ENCODE measurements at regions not wholly inside any gene's neighbourhood (a gene's known extent, or its start where the extent isn't known, plus 50 kb on each side); places are given as distances from the start of the nearest gene placed in this dataset.

GRCh38 chr7:46948716-46949115, 633.2 kb downstream of the TNS3 start:
- Mint-ChIP-seq H3K9me3 (peaks cover 2% of the 10 kb centered on the region), H3K4me1 (peaks cover 15% of the 10 kb centered on the region), H3K4me3 (no peak overlapping the region), H3K27ac (peak overlapping the region; percentile 47), H3K36me3 (no peaks in the 10 kb centered on the region), H3K27me3 (ENCODE audit: insufficient read depth, low read depth) (peaks cover 3% of the 10 kb centered on the region)
- H3K9ac ChIP-seq = no peak overlapping the region
- H2AFZ ChIP-seq (replicated peaks) = no peak overlapping the region
- H3K9me3 ChIP-seq (ENCODE audit: low read depth) = no peaks in the 10 kb centered on the region
- no peaks in the 10 kb centered on the region for H3K27me3 ChIP-seq
- no peaks in the 10 kb centered on the region for H3F3A ChIP-seq (ENCODE audit: low read depth)
- no peaks in the 10 kb centered on the region for H3K4me1 ChIP-seq
- no peak overlapping the region for H3K27ac ChIP-seq
- DNase-seq (ENCODE audit: low spot score) = no peak
- no peak overlapping the region for H3K4me3 ChIP-seq
- H3K79me2 ChIP-seq (ENCODE audit: low read depth) = no peaks in the 10 kb centered on the region
- TF ChIP-seq EZH2 (IDR thresholded peaks at IDR 0.05) (no peak), EZH2phosphoT487 (IDR thresholded peaks at IDR 0.05) (no peak)
- TF ChIP-seq, protein P1, sequence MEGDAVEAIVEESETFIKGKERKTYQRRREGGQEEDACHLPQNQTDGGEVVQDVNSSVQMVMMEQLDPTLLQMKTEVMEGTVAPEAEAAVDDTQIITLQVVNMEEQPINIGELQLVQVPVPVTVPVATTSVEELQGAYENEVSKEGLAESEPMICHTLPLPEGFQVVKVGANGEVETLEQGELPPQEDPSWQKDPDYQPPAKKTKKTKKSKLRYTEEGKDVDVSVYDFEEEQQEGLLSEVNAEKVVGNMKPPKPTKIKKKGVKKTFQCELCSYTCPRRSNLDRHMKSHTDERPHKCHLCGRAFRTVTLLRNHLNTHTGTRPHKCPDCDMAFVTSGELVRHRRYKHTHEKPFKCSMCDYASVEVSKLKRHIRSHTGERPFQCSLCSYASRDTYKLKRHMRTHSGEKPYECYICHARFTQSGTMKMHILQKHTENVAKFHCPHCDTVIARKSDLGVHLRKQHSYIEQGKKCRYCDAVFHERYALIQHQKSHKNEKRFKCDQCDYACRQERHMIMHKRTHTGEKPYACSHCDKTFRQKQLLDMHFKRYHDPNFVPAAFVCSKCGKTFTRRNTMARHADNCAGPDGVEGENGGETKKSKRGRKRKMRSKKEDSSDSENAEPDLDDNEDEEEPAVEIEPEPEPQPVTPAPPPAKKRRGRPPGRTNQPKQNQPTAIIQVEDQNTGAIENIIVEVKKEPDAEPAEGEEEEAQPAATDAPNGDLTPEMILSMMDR (IDR thresholded peaks at IDR 0.05) = no peak
- H3K4me2 ChIP-seq = no peak overlapping the region
- H4K20me1 ChIP-seq (ENCODE audit: low read depth) = no peaks in the 10 kb centered on the region
- no peaks in the 10 kb centered on the region for H3K36me3 ChIP-seq

- Histone ChIP-seq H3K4me1 (no peaks in the 10 kb centered on the region), H3K79me2 (ENCODE audit: low read depth) (no peaks in the 10 kb centered on the region), H3K27ac (no peak overlapping the region), H3F3A (ENCODE audit: low read depth) (no peaks in the 10 kb centered on the region), H3K9ac (no peak overlapping the region), H4K20me1 (ENCODE audit: low read depth) (no peaks in the 10 kb centered on the region), H3K36me3 (no peaks in the 10 kb centered on the region), H3K4me2 (no peak overlapping the region), H3K27me3 (no peaks in the 10 kb centered on the region), H2AFZ (replicated peaks) (no peak overlapping the region), H3K9me3 (ENCODE audit: low read depth) (no peaks in the 10 kb centered on the region), H3K4me3 (no peak overlapping the region)
- peaks cover 15% of the 10 kb centered on the region for H3K4me1 Mint-ChIP-seq
- H3K36me3 Mint-ChIP-seq = no peaks in the 10 kb centered on the region
- peaks cover 3% of the 10 kb centered on the region for H3K27me3 Mint-ChIP-seq (ENCODE audit: insufficient read depth, low read depth)
- H3K4me3 Mint-ChIP-seq = no peak overlapping the region
- no peak overlapping the region for H3K27ac Mint-ChIP-seq
- H3K9me3 Mint-ChIP-seq = peaks cover 2% of the 10 kb centered on the region
- DNase-seq (ENCODE audit: low spot score) = no peak
- no peak for TF ChIP-seq EZH2phosphoT487 (IDR thresholded peaks at IDR 0.05)
- TF ChIP-seq, protein P1 (IDR thresholded peaks at IDR 0.05) = no peak
- no peak for TF ChIP-seq EZH2 (IDR thresholded peaks at IDR 0.05)
Observed at GRCh38 chr7:46945328-46945727, 636.6 kb downstream of the TNS3 start.

GRCh38 chr7:46943996-46944395, 637.9 kb downstream of the TNS3 start:
- H3K4me1 Mint-ChIP-seq = peaks cover 12% of the 10 kb centered on the region
- H3K4me3 Mint-ChIP-seq = no peak overlapping the region
- Histone ChIP-seq H4K20me1 (ENCODE audit: low read depth) (no peaks in the 10 kb centered on the region), H3F3A (ENCODE audit: low read depth) (no peaks in the 10 kb centered on the region), H3K79me2 (ENCODE audit: low read depth) (no peaks in the 10 kb centered on the region), H3K9ac (no peak overlapping the region), H3K27me3 (no peaks in the 10 kb centered on the region), H3K36me3 (no peaks in the 10 kb centered on the region), H3K27ac (no peak overlapping the region), H3K9me3 (ENCODE audit: low read depth) (no peaks in the 10 kb centered on the region), H3K4me3 (no peak overlapping the region), H3K4me1 (no peaks in the 10 kb centered on the region), H2AFZ (replicated peaks) (no peak overlapping the region), H3K4me2 (no peak overlapping the region)
- no peaks in the 10 kb centered on the region for H3K36me3 Mint-ChIP-seq
- H3K27ac Mint-ChIP-seq = peak overlapping the region; percentile 11
- DNase-seq (ENCODE audit: low spot score) = no peak
- no peak for TF ChIP-seq EZH2phosphoT487 (IDR thresholded peaks at IDR 0.05)
- no peak for TF ChIP-seq EZH2 (IDR thresholded peaks at IDR 0.05)
- TF ChIP-seq, protein P1 (IDR thresholded peaks at IDR 0.05) = no peak
- H3K27me3 Mint-ChIP-seq (ENCODE audit: insufficient read depth, low read depth) = peaks cover 3% of the 10 kb centered on the region
- peaks cover 2% of the 10 kb centered on the region for H3K9me3 Mint-ChIP-seq
